OCI-LY7 (cell line): ENCODE measurements at regions not wholly inside any gene's neighbourhood (a gene's known extent, or its start where the extent isn't known, plus 50 kb on each side); places are given as distances from the start of the nearest gene placed in this dataset.

ENCODE experiments used
- BruUV-seq: library from RNA; stranded (reverse); fragments of 400-500 nt; replicated peaks from 2 replicates; lab custom pipeline; 2021; lab: Mats Ljungman, UMichigan
- CTCF ChIA-PET: fragments of 300-600 bp; sonication (Branson Sonifier 250); formaldehyde crosslinking; loops from one replicate; lab custom pipeline; 2022; ENCODE audit warnings: antibody characterized with exemption; ENCODE audit not compliant: unreplicated experiment; lab: Charles Lee
- POLR2A ChIA-PET: fragments of 300-600 bp; sonication (Branson Sonifier 250); formaldehyde crosslinking; loops from one replicate; lab custom pipeline; 2022; ENCODE audit warnings: antibody characterized with exemption; lab: Charles Lee
- DNase-seq: peaks from one replicate; pipeline ENCODE4 v3.0.0-alpha.2; 2015; ENCODE audit warnings: low spot score
- H2AFZ ChIP-seq: fragments of 200-600 bp; sonication (generic), shearing (Covaris generic); 2 replicates; pipeline ENCODE4 v1.6.1; 2014; ENCODE audit warnings: mild to moderate bottlenecking, antibody characterized with exemption, low read length, moderate library complexity
- H3K27ac ChIP-seq: fragments of 200-600 bp; sonication (generic); 2 replicates; pipeline ENCODE4 v1.5.1; 2014; ENCODE audit warnings: mixed run types, low read depth, mild to moderate bottlenecking, moderate library complexity, low read length, inconsistent platforms; ENCODE audit not compliant: poor library complexity, severe bottlenecking
- H3K36me3 ChIP-seq: fragments of 200-600 bp; sonication (generic); 2 replicates; pipeline ENCODE4 v1.6.1; 2014; ENCODE audit warnings: mild to moderate bottlenecking, antibody characterized with exemption, low read length, moderate library complexity, mixed read lengths; ENCODE audit not compliant: insufficient read depth
- H3K4me1 ChIP-seq: fragments of 200-600 bp; sonication (generic); 2 replicates; pipeline ENCODE4 v1.5.1; 2014; ENCODE audit warnings: mild to moderate bottlenecking, low read length; ENCODE audit not compliant: insufficient read depth, poor library complexity, severe bottlenecking
- H3K4me2 ChIP-seq: fragments of 200-600 bp; sonication (generic); 2 replicates; pipeline ENCODE4 v1.6.1; 2014; ENCODE audit warnings: mild to moderate bottlenecking, low read length
- H3K4me3 ChIP-seq: fragments of 200-600 bp; sonication (generic); 2 replicates; pipeline ENCODE4 v1.5.1; 2014; ENCODE audit warnings: mild to moderate bottlenecking, low read depth, low read length; ENCODE audit not compliant: poor library complexity, severe bottlenecking
- H3K79me2 ChIP-seq: fragments of 200-600 bp; sonication (generic); 2 replicates; pipeline ENCODE4 v1.6.1; 2016; ENCODE audit warnings: low read depth, mild to moderate bottlenecking, low read length, moderate library complexity, mixed read lengths; ENCODE audit not compliant: insufficient read depth
- H3K9me2 ChIP-seq: fragments of 200-600 bp; sonication (generic); 2 replicates; pipeline ENCODE4 v1.6.1; 2016; ENCODE audit warnings: mild to moderate bottlenecking, low read length, mixed read lengths; ENCODE audit not compliant: insufficient read depth
- H3K9me3 ChIP-seq: fragments of 200-600 bp; sonication (generic); 2 replicates; pipeline ENCODE4 v1.6.1; 2014; ENCODE audit warnings: mild to moderate bottlenecking, mixed run types, low read length, mixed read lengths
- H4K20me1 ChIP-seq: fragments of 200-600 bp; sonication (generic); 2 replicates; pipeline ENCODE4 v1.6.1; 2014; ENCODE audit warnings: mild to moderate bottlenecking, antibody characterized with exemption, low read length, moderate library complexity, mixed read lengths; ENCODE audit not compliant: insufficient read depth
- CTCF ChIP-seq: fragments of 200-600 bp; sonication (generic); conservative IDR thresholded peaks from 2 replicates; pipeline ENCODE4 v1.5.1; 2014; ENCODE audit warnings: mild to moderate bottlenecking, antibody characterized with exemption, low read length, moderate library complexity, mixed read lengths
- EZH2phosphoT487 ChIP-seq: fragments of 200-600 bp; sonication (generic); IDR thresholded peaks from 2 replicates; pipeline ENCODE4 v1.6.1; 2018; ENCODE audit warnings: low read depth, borderline replicate concordance, mild to moderate bottlenecking, mixed run types, antibody characterized with exemption, low read length, moderate library complexity, mixed read lengths
- intact Hi-C: fragments of 100-400 bp; cut with micrococcal nuclease; formaldehyde crosslinking; loops from one replicate; pipeline ENCODE4 v1.10.0; 2022; ENCODE audit not compliant: unreplicated experiment

GRCh38 chr6:22709803-22710202 lies 140.4 kb downstream of the HDGFL1 start:
- no peaks in the 10 kb centered on the region for H3K4me1 ChIP-seq
- intact Hi-C loops: no loop called here
- DNase-seq: no peak
- CTCF ChIA-PET: no interaction called here
- H3K4me3 ChIP-seq: no peak overlapping the region
- H2AFZ ChIP-seq: no peak overlapping the region
- no peaks in the 10 kb centered on the region for H4K20me1 ChIP-seq
- no peak overlapping the region for H3K4me2 ChIP-seq
- POLR2A ChIA-PET: no interaction called here
- H3K9me3 ChIP-seq: no peaks in the 10 kb centered on the region
- H3K27ac ChIP-seq: no peak overlapping the region
- no peaks in the 10 kb centered on the region for H3K9me2 ChIP-seq
- BruUV-seq: no TSS peak
- H3K79me2 ChIP-seq: no peaks in the 10 kb centered on the region
- no peak for TF ChIP-seq EZH2phosphoT487
- TF ChIP-seq CTCF: no peak
- no peaks in the 10 kb centered on the region for H3K36me3 ChIP-seq

GRCh38 chr6:22716721-22717120 lies 147.4 kb downstream of the HDGFL1 start:
- Histone ChIP-seq H2AFZ (no peak overlapping the region), H3K36me3 (no peaks in the 10 kb centered on the region), H3K27ac (no peak overlapping the region), H3K4me1 (no peaks in the 10 kb centered on the region), H3K4me2 (no peak overlapping the region), H3K9me2 (no peaks in the 10 kb centered on the region), H3K9me3 (no peaks in the 10 kb centered on the region), H3K79me2 (no peaks in the 10 kb centered on the region), H3K4me3 (no peak overlapping the region), H4K20me1 (no peaks in the 10 kb centered on the region)
- ChIA-PET CTCF (no interaction called here), POLR2A (interaction anchor here (0.6 to 0.7 kb wide), 2 partner anchors 1302 to 1319 kb away, joined by 4 read pairs; no protein-coding TSS in a partner anchor)
- intact Hi-C loops: no loop called here
- DNase-seq: no peak
- TF ChIP-seq CTCF (no peak), EZH2phosphoT487 (no peak)
- BruUV-seq: no TSS peak

GRCh38 chr6:22717915-22718314 lies 148.5 kb downstream of the HDGFL1 start:
- H3K4me1 ChIP-seq: no peaks in the 10 kb centered on the region
- no peak overlapping the region for H3K27ac ChIP-seq
- no peaks in the 10 kb centered on the region for H3K9me2 ChIP-seq
- H3K79me2 ChIP-seq: no peaks in the 10 kb centered on the region
- no peak for DNase-seq
- ChIA-PET POLR2A (no interaction called here), CTCF (no interaction called here)
- H2AFZ ChIP-seq: no peak overlapping the region
- H3K4me3 ChIP-seq: no peak overlapping the region
- H4K20me1 ChIP-seq: no peaks in the 10 kb centered on the region
- intact Hi-C loops: no loop called here
- no peaks in the 10 kb centered on the region for H3K36me3 ChIP-seq
- H3K9me3 ChIP-seq: no peaks in the 10 kb centered on the region
- TF ChIP-seq CTCF: no peak
- TF ChIP-seq EZH2phosphoT487: no peak
- no peak overlapping the region for H3K4me2 ChIP-seq
- BruUV-seq: no TSS peak
